ENCODE measurements at regions not wholly inside any gene's neighbourhood (a gene's known extent, or its start where the extent isn't known, plus 50 kb on each side); places are given as distances from the start of the nearest gene placed in this dataset.

GRCh38 chr12:77179515-77179914 is 114.1 kb upstream of the E2F7 start:
- no peak for DNase-seq

- no peak for DNase-seq
Observed at GRCh38 chr12:77167801-77168200, 102.4 kb upstream of the E2F7 start.

- DNase-seq: no peak
Observed at GRCh38 chr12:77166696-77167095, 101.3 kb upstream of the E2F7 start.

DNA sequence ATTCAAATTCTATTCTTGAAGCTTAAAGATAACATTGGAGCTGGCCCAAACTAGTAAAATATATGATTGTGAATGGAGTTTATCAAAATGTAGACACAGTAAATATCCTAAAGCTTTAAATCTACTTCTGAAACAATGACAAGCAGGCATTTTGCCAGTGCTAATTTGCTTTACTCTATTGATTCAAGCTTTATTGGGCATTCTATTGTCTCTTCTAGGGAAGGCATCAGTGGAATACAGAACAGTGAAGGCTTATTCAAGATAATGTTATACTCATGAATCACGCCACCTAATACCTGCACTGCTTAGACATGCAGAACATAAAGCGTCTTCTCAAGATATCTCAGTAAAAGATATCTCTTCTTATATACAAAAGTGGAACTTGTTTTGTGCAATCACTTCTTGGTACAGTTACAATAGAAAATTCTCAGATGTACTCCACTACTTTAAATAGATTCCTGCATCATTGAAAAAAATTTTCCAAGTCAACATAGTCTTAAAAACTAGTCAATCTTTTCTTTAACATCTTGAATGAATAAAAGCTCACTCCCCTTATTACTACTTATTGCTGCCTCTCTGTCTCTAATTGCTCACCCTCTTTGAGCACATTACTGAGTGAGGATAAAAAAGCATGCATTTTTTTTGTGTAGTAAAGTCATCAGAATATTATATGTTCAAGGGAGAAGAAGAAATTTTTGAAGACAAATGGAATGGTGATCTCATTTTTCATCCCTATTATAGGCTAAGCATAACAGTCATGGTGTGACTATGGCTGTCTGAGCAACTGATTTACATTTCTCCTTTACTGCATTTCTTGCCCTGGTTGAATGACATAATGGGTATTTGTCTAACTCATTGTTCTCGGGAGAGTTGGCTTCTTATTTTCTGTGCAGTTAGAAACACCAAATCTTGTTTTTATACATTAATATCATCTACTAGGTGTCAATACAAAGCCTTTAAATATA is 98.0 kb upstream of the E2F7 start:
- DNase-seq: no peak

- DNase-seq: no peak
Observed at GRCh38 chr12:77161944-77162343, 96.6 kb upstream of the E2F7 start.

GRCh38 chr12:77160931-77161330 is 95.6 kb upstream of the E2F7 start:
- DNase-seq: no peak

GRCh38 chr12:77153706-77154105 is 88.3 kb upstream of the E2F7 start:
- DNase-seq: no peak

DNA sequence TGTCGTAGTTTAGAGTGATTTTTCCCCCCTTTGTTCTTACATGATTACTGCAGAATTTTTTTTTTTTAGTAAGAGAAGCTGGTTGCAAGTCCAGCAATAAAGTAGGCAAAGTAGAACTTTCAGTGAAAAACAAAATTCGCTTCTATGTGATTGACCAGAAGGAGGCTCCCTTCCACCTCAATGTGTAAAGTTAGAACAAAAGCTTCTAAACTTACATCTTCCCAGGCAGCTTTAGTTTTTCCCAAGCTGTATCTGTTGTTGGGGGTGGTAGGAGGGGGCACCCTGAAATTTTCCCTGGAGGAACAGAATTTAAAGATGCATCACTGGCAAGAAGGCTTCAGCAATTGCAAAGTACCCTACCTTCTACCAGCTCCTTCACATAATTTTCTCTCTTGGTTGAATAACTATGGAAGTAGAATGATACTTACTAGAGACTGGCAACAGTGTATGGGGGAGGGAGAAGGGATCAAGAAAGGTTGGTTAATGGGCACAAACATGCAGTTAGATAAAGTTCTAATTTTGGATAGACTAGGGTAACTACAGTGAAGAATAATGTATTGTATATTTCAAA is 87.3 kb upstream of the E2F7 start:
- no peak for DNase-seq

- DNase-seq: no peak
Observed at GRCh38 chr12:77151030-77151429, 85.7 kb upstream of the E2F7 start.

- no peak for DNase-seq
Observed at GRCh38 chr12:77133566-77133965, 68.2 kb upstream of the E2F7 start.

DNA sequence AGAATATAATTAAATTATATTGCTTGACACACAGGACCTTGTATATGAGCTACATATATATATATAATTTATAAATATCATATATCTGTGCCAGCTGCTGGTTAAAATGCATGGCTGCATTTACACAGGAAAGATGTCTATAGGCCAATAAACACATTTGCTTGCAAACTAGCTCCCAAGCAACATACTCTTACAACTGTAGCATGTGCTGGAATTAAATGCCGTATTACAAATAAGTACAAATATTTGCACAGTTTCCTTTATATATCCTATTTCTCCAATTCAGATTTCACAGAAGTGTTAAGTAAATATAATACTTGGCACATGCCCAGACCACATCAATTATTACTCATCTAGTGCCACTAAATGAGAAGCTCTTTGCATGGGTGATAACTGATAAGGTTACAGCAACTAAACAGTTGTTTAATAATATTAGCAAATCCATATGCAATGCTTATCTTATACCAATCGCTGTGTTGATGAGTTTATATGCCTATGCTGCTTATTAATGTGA is 66.7 kb upstream of the E2F7 start:
- no peak for DNase-seq

DNA sequence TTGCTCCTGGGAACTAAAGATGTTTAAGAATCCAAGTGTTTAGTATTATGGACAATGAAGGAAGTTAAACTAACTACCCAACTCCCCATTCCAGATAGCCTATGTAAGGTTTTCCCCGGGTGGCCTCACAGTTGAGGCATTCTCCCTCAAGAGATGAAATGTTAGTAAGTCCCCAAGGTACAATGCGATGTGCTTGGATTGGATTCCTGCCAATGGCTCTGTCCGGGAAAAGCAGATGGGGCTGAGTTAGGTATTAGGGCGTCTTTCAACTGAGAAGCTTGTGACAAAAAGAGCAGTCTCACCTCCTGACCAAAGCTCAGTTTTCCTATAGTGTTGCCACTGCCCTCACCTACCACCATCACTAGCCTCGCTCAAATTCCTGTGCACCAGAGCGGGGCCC is 64.8 kb upstream of the E2F7 start:
- DNase-seq: no peak

DNA sequence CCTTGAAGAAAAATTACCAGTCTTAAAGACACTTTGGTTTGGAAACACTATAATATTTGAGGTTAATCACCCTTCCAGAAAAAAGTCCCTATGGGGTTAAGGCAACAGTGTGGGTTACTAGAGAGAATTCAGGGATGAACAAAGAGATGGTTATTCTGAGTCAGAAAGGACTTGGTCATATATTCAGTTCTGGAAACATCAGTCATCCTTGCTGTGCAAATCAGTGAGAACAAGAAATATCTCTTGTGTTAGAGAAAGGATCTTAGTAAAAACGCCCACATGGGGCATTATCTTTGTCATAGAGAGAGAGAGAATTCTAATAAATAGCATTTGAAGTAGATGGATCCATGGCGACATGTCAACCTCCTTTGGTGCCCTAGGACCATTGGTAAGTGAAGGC is 59.4 kb upstream of the E2F7 start:
- no peak for DNase-seq

- DNase-seq: no peak
Observed at GRCh38 chr12:77122661-77123060, 57.3 kb upstream of the E2F7 start.

DNA sequence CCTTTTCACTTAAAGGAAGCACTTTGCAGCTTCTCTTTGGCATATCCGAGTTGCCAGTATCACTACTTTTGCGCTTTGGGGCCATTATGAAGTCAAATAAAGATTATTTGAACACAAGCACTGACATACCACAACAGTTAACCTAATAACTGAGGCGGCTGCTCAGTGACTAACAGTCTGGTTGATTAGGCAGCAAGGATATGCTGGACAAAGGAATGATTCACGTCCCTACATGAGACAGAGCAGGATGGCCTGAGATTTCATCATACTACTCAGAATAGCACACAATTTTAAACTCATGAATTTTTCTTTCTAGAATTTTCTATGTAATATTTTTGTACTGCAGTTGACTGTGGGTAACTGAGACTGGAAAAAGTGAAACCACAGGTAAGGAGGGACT is 56.9 kb upstream of the E2F7 start:
- DNase-seq: no peak

- DNase-seq: no peak
Observed at GRCh38 chr12:77120156-77121085, 55.1 kb upstream of the E2F7 start.

DNA sequence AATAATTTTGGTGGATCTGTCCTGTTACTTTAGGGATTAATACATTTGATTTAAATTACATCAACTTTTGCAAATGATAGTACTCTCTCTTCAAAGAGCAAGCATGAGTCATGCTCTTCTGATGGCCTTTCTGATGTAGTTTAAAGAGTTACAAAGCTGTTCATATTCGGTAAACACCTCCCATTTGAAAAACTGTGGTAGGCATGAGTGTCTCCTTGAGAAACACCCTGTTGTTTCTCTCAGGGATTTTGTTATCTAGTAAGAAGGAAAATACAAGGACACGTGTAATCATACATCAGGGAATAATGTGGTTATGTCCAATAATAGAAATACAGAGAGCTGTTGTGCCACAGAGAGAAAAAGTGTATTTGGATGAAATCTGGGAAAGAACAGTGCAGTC is 53.3 kb upstream of the E2F7 start:
- no peak for DNase-seq

DNA sequence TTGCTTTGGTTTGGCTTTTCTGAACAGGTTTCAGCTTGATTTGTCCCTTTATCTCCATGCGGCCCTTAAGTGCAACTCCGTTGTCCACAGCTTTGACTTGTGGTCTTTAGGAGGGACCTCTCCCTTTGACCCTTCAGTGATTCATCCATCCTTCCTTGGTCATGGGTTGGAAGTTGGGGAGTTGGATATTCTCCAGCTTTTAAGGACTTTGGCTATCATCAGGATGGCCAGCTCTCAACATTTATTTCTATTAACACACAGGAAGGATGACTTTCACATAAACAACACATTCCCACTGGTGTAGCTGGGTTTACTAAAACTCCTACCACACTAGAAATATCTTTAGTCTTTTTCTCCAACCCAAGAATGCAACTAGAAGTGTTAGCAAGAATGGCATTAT is 50.9 kb upstream of the E2F7 start:
- DNase-seq: no peak

- DNase-seq: no peak
Observed at GRCh38 chr12:77115471-77115870, 50.1 kb upstream of the E2F7 start.
